SU-DHL-6 (cell line): ENCODE measurements at regions not wholly inside any gene's neighbourhood (a gene's known extent, or its start where the extent isn't known, plus 50 kb on each side); places are given as distances from the start of the nearest gene placed in this dataset.

Source experiments
- H2AFZ ChIP-seq: fragments of 200-600 bp; sonication (generic); 2 replicates; pipeline ENCODE4 v1.6.1; 2014; ENCODE audit warnings: low read depth, mild to moderate bottlenecking, moderate library complexity, mixed read lengths, antibody characterized with exemption, low read length; ENCODE audit not compliant: severe bottlenecking
- H3F3A ChIP-seq: fragments of 200-600 bp; shearing (Covaris generic); 2 replicates; pipeline ENCODE4 v1.6.0; 2016; ENCODE audit warnings: antibody characterized with exemption, mild to moderate bottlenecking; ENCODE audit not compliant: insufficient read depth
- H3K27ac ChIP-seq: fragments of 200-600 bp; sonication (generic); 2 replicates; pipeline ENCODE4 v1.5.1; 2016; ENCODE audit warnings: low read depth, mild to moderate bottlenecking, low read length, moderate library complexity, mixed read lengths
- H3K27me3 ChIP-seq: fragments of 200-600 bp; sonication (generic), shearing (Covaris generic); 2 replicates; pipeline ENCODE4 v1.6.0; 2014; ENCODE audit warnings: mild to moderate bottlenecking, low read length
- H3K36me3 ChIP-seq: fragments of 200-600 bp; sonication (generic); 2 replicates; pipeline ENCODE4 v1.6.1; 2014; ENCODE audit warnings: mild to moderate bottlenecking, low read length, mixed read lengths
- H3K4me2 ChIP-seq: fragments of 300-600, 200-600 bp; shearing (Covaris generic), sonication (generic); 2 replicates; pipeline ENCODE4 v1.6.0; 2014; ENCODE audit warnings: low read length, low read depth, mild to moderate bottlenecking; ENCODE audit not compliant: poor library complexity, severe bottlenecking
- H3K4me3 ChIP-seq: fragments of 200-600 bp; sonication (generic); 2 replicates; pipeline ENCODE4 v1.5.1; 2014; ENCODE audit warnings: antibody characterized with exemption, low read length, mild to moderate bottlenecking, mixed read lengths; ENCODE audit not compliant: insufficient read depth, poor library complexity, severe bottlenecking
- H3K79me2 ChIP-seq: fragments of 200-600 bp; sonication (generic); 2 replicates; pipeline ENCODE4 v1.6.1; 2014; ENCODE audit warnings: mild to moderate bottlenecking, low read length, moderate library complexity; ENCODE audit not compliant: insufficient read depth
- H3K9ac ChIP-seq: fragments of 200-600 bp; sonication (generic); 2 replicates; pipeline ENCODE4 v1.7.0; 2014; ENCODE audit warnings: mild to moderate bottlenecking, low read length
- H3K9me2 ChIP-seq: fragments of 200-600 bp; sonication (generic); replicated peaks from 2 replicates; pipeline ENCODE4 v1.6.1; 2014; ENCODE audit warnings: low read length; ENCODE audit not compliant: insufficient read depth
- H3K9me3 ChIP-seq: fragments of 200-600 bp; sonication (generic); 2 replicates; pipeline ENCODE4 v1.6.1; 2014; ENCODE audit warnings: low read length, mixed read lengths; ENCODE audit not compliant: insufficient read depth
- H4K20me1 ChIP-seq: fragments of 200-600 bp; sonication (generic); 2 replicates; pipeline ENCODE4 v1.6.1; 2014; ENCODE audit warnings: low read depth, mild to moderate bottlenecking, antibody characterized with exemption, low read length, moderate library complexity, mixed read lengths
- CTCF ChIP-seq: fragments of 200-600 bp; sonication (generic); IDR thresholded peaks from one replicate; pipeline ENCODE4 v1.5.1; 2017; ENCODE audit warnings: antibody characterized with exemption, mild to moderate bottlenecking, low read length, moderate library complexity; ENCODE audit not compliant: insufficient read depth, poor library complexity, severe bottlenecking
- EZH2phosphoT487 ChIP-seq: fragments of 200-600 bp; sonication (generic), shearing (Covaris generic); conservative IDR thresholded peaks from 2 replicates; pipeline ENCODE4 v1.6.1; 2018; ENCODE audit warnings: mild to moderate bottlenecking, antibody characterized with exemption, low read length, moderate library complexity, mixed read lengths

GRCh38 chr4:26058537-26058936, 144.5 kb downstream of the SMIM20 start:
- no peak overlapping the region for H2AFZ ChIP-seq
- no peak overlapping the region for H3K9ac ChIP-seq
- H3K27ac ChIP-seq: no peak overlapping the region
- H4K20me1 ChIP-seq: no peaks in the 10 kb centered on the region
- no peaks in the 10 kb centered on the region for H3K36me3 ChIP-seq
- no peaks in the 10 kb centered on the region for H3K9me3 ChIP-seq
- H3K4me3 ChIP-seq: no peak overlapping the region
- H3F3A ChIP-seq: no peaks in the 10 kb centered on the region
- H3K4me2 ChIP-seq: no peak overlapping the region
- no peaks in the 10 kb centered on the region for H3K9me2 ChIP-seq
- H3K79me2 ChIP-seq: no peaks in the 10 kb centered on the region
- TF ChIP-seq CTCF (no peak), EZH2phosphoT487 (no peak)
- H3K27me3 ChIP-seq: no peaks in the 10 kb centered on the region

- H3K4me2 ChIP-seq: no peak overlapping the region
- no peaks in the 10 kb centered on the region for H3F3A ChIP-seq
- no peak overlapping the region for H3K4me3 ChIP-seq
- no peaks in the 10 kb centered on the region for H3K36me3 ChIP-seq
- H3K27me3 ChIP-seq: no peaks in the 10 kb centered on the region
- no peak overlapping the region for H3K9ac ChIP-seq
- H3K9me2 ChIP-seq: no peaks in the 10 kb centered on the region
- H3K79me2 ChIP-seq: no peaks in the 10 kb centered on the region
- no peaks in the 10 kb centered on the region for H3K9me3 ChIP-seq
- H2AFZ ChIP-seq: no peak overlapping the region
- H3K27ac ChIP-seq: no peak overlapping the region
- H4K20me1 ChIP-seq: no peaks in the 10 kb centered on the region
- TF ChIP-seq EZH2phosphoT487: no peak
- TF ChIP-seq CTCF: no peak
Measured at GRCh38 chr4:26059391-26060154, 145.6 kb downstream of the SMIM20 start.

- no peaks in the 10 kb centered on the region for H3K79me2 ChIP-seq
- no peak overlapping the region for H3K4me2 ChIP-seq
- H3K27ac ChIP-seq: no peak overlapping the region
- no peaks in the 10 kb centered on the region for H4K20me1 ChIP-seq
- H3K4me3 ChIP-seq: no peak overlapping the region
- H3K27me3 ChIP-seq: no peaks in the 10 kb centered on the region
- no peaks in the 10 kb centered on the region for H3F3A ChIP-seq
- no peak overlapping the region for H2AFZ ChIP-seq
- no peaks in the 10 kb centered on the region for H3K36me3 ChIP-seq
- H3K9ac ChIP-seq: no peak overlapping the region
- TF ChIP-seq CTCF: no peak
- TF ChIP-seq EZH2phosphoT487: no peak
- H3K9me3 ChIP-seq: no peaks in the 10 kb centered on the region
- no peaks in the 10 kb centered on the region for H3K9me2 ChIP-seq
Measured at GRCh38 chr4:26060286-26060685, 146.3 kb downstream of the SMIM20 start.
